Trophoblast cell (in vitro differentiated cells and primary cell): ENCODE measurements at regions not wholly inside any gene's neighbourhood (a gene's known extent, or its start where the extent isn't known, plus 50 kb on each side); places are given as distances from the start of the nearest gene placed in this dataset.

ENCODE experiments used
- DNase-seq, 2 donors: peaks; one replicate each; pipeline ENCODE4 v3.0.0-alpha.2; 2016
- H2AFZ ChIP-seq: 2 replicates; pipeline ENCODE4 v1.6.1; 2013; ENCODE audit warnings: low read length, moderate library complexity, mild to moderate bottlenecking; ENCODE audit not compliant: insufficient read depth, poor library complexity
- H2AK5ac ChIP-seq: 2 replicates; pipeline ENCODE4 v1.6.1; 2013; ENCODE audit warnings: mild to moderate bottlenecking, low read length
- H2BK120ac ChIP-seq: 2 replicates; pipeline ENCODE4 v1.6.1; 2013; ENCODE audit warnings: low read length, mild to moderate bottlenecking, moderate library complexity; ENCODE audit not compliant: insufficient read depth, poor library complexity
- H2BK12ac ChIP-seq: 2 replicates; pipeline ENCODE4 v1.6.1; 2013; ENCODE audit warnings: mild to moderate bottlenecking, low read length, moderate library complexity
- H2BK5ac ChIP-seq: 2 replicates; pipeline ENCODE4 v1.6.1; 2013; ENCODE audit warnings: low read length, low read depth, moderate library complexity, mild to moderate bottlenecking; ENCODE audit not compliant: poor library complexity
- H3K14ac ChIP-seq: 2 replicates; pipeline ENCODE4 v1.6.1; 2013; ENCODE audit warnings: mild to moderate bottlenecking, low read length
- H3K18ac ChIP-seq: 2 replicates; pipeline ENCODE4 v1.6.1; 2013; ENCODE audit warnings: mild to moderate bottlenecking, low read length
- H3K23ac ChIP-seq: 2 replicates; pipeline ENCODE4 v1.6.1; 2013; ENCODE audit warnings: low read length
- H3K27ac ChIP-seq: 2 replicates; pipeline ENCODE4 v1.5.1; 2013; ENCODE audit warnings: low read depth, mild to moderate bottlenecking, inconsistent platforms, low read length, moderate library complexity
- H3K27me3 ChIP-seq: 2 replicates; pipeline ENCODE4 v1.6.1; 2013; ENCODE audit warnings: inconsistent platforms, mild to moderate bottlenecking, low read length, moderate library complexity; ENCODE audit not compliant: insufficient read depth
- H3K36me3 ChIP-seq, 2 experiments: 1 replicate in 1 of 2; 2 replicates in 1 of 2; pipeline ENCODE4 v1.6.1; 2013; ENCODE audit warnings: low read length in 2 of 2, mild to moderate bottlenecking in 2 of 2, moderate library complexity in 1 of 2; ENCODE audit not compliant: insufficient read depth in 2 of 2, control insufficient read depth in 1 of 2
- H3K4ac ChIP-seq: 2 replicates; pipeline ENCODE4 v1.6.1; 2013; ENCODE audit warnings: low read depth, mild to moderate bottlenecking, low read length, moderate library complexity
- H3K4me1 ChIP-seq, 2 experiments: 1 replicate in 1 of 2; 2 replicates in 1 of 2; pipeline ENCODE4 v1.6.1; 2013; ENCODE audit warnings: low read length in 2 of 2, mild to moderate bottlenecking in 2 of 2, moderate library complexity in 1 of 2; ENCODE audit not compliant: insufficient read depth in 2 of 2, control insufficient read depth in 1 of 2
- H3K4me2 ChIP-seq: 2 replicates; pipeline ENCODE4 v1.6.1; 2013; ENCODE audit warnings: inconsistent platforms, mild to moderate bottlenecking, low read length, moderate library complexity
- H3K4me3 ChIP-seq: 2 replicates; pipeline ENCODE4 v1.5.1; 2013; ENCODE audit warnings: mild to moderate bottlenecking, low read depth, low read length, inconsistent platforms
- H3K79me1 ChIP-seq: one replicate; pipeline ENCODE4 v1.6.1; 2013; ENCODE audit warnings: low read length
- H3K79me2 ChIP-seq: 2 replicates; pipeline ENCODE4 v1.6.1; 2013; ENCODE audit warnings: low read length, mild to moderate bottlenecking; ENCODE audit not compliant: control insufficient read depth, insufficient read depth, poor library complexity
- H3K9ac ChIP-seq: 2 replicates; pipeline ENCODE4 v1.6.1; 2013; ENCODE audit warnings: mild to moderate bottlenecking, low read length
- H3K9me3 ChIP-seq: 2 replicates; pipeline ENCODE4 v1.6.1; 2013; ENCODE audit warnings: low read depth, mild to moderate bottlenecking, control low read depth, inconsistent platforms, low read length; ENCODE audit not compliant: insufficient read depth
- H4K12ac ChIP-seq: 2 replicates; pipeline ENCODE4 v1.6.1; 2013; ENCODE audit warnings: low read depth, mild to moderate bottlenecking, low read length, moderate library complexity
- H4K8ac ChIP-seq: 2 replicates; pipeline ENCODE4 v1.6.1; 2013; ENCODE audit warnings: low read depth, mild to moderate bottlenecking, low read length, moderate library complexity
- H4K91ac ChIP-seq: one replicate; pipeline ENCODE4 v1.6.1; 2013; ENCODE audit warnings: low read depth, mild to moderate bottlenecking, low read length, moderate library complexity
- WGBS: extraction: QIAGEN DNeasy Blood & Tissue Kit; methylation state at CpG from one replicate; pipeline ENCODE4 v1.1.7; 2013; ENCODE audit warnings: missing lambda C conversion rate; ENCODE audit not compliant: insufficient read length, insufficient coverage; ENCODE audit errors: extremely low coverage; 5-methylcytosine and 5-hydroxymethylcytosine counted together

GRCh38 chr15:62270216-62270921, 105.3 kb upstream of the C2CD4B start:
- no peak overlapping the region for H2BK120ac ChIP-seq
- H4K12ac ChIP-seq = no peak overlapping the region
- no peak overlapping the region for H3K27ac ChIP-seq
- H3K4me2 ChIP-seq = no peak overlapping the region
- H3K4me3 ChIP-seq = peak overlapping the region; percentile 51
- H2BK12ac ChIP-seq = no peak overlapping the region
- H2AK5ac ChIP-seq = no peak overlapping the region
- H4K91ac ChIP-seq = no peak overlapping the region
- H4K8ac ChIP-seq = no peak overlapping the region
- WGBS = no CpG with 5 or more reads among the region's 10 CpGs
- no peak overlapping the region for H3K14ac ChIP-seq
- H3K9ac ChIP-seq = no peak overlapping the region
- H3K4me1 ChIP-seq = no peaks in the 10 kb centered on the region
- H3K79me2 ChIP-seq = no peaks in the 10 kb centered on the region
- H3K18ac ChIP-seq = no peak overlapping the region
- no peak overlapping the region for H2AFZ ChIP-seq
- no peak overlapping the region for H3K4ac ChIP-seq
- peaks cover 28% of the 10 kb centered on the region for H3K9me3 ChIP-seq
- H3K36me3 ChIP-seq = peaks cover 0 to 2% of the 10 kb centered on the region in 2 experiments
- H2BK5ac ChIP-seq = no peak overlapping the region
- H3K23ac ChIP-seq = no peak overlapping the region
- no peak for DNase-seq
- H3K27me3 ChIP-seq = no peaks in the 10 kb centered on the region
- no peaks in the 10 kb centered on the region for H3K79me1 ChIP-seq

DNA sequence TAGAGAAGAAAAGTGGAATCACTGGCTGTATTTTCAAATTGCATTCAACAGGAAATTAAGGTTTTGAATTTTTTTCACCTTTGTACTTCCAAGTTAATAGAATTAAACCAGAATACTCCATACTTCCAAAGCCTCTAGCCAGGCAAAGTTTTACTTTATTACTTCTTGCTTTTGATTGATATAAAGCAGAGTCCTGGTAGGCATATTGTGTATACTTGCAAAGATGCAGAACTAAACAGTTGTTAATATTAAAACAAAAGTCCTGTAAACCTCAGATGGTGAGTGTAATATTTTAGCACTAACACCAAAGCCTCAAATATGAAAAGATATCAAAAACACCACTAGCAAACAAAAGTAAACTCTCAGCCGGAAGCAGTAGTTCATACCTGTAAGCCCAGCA, 107.2 kb upstream of the C2CD4B start:
- Histone ChIP-seq H3K4me3 (no peak overlapping the region), H3K27ac (no peak overlapping the region), H3K14ac (no peak overlapping the region), H3K4me2 (no peak overlapping the region), H3K4ac (no peak overlapping the region), H2AK5ac (no peak overlapping the region), H4K12ac (no peak overlapping the region), H3K23ac (no peak overlapping the region), H4K8ac (no peak overlapping the region), H3K9ac (no peak overlapping the region), H2BK5ac (no peak overlapping the region), H3K4me1 (no peaks in the 10 kb centered on the region), H3K27me3 (no peaks in the 10 kb centered on the region), H3K79me1 (no peaks in the 10 kb centered on the region), H3K18ac (no peak overlapping the region), H2BK12ac (no peak overlapping the region), H4K91ac (no peak overlapping the region), H2AFZ (no peak overlapping the region), H3K79me2 (no peaks in the 10 kb centered on the region), H2BK120ac (no peak overlapping the region), H3K36me3 (peaks cover 0 to 2% of the 10 kb centered on the region in 2 experiments), H3K9me3 (peaks cover 20% of the 10 kb centered on the region)
- WGBS = no CpG with 5 or more reads among the region's 1 CpG
- no peak for DNase-seq

DNA sequence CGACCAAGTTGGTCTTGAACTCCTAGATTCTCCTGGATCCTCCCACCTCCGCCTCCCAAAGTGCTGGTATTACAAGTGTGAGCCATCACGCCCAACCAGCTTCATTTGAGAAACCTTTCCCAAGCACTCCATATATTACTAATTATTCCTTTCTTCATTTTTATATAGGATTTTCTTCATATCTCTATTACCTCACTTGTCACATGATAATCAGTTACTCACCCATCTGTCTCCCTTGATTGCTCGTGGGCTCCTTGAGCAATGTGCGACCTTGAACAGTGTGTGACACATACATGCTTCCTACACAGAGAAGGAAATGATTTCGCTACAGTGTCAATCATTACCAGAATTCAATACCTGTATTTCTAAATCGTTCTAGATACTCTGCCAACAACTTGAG, 110.7 kb upstream of the C2CD4B start:
- no peaks in the 10 kb centered on the region for H3K36me3 ChIP-seq
- WGBS = no CpG with 5 or more reads among the region's 7 CpGs

DNA sequence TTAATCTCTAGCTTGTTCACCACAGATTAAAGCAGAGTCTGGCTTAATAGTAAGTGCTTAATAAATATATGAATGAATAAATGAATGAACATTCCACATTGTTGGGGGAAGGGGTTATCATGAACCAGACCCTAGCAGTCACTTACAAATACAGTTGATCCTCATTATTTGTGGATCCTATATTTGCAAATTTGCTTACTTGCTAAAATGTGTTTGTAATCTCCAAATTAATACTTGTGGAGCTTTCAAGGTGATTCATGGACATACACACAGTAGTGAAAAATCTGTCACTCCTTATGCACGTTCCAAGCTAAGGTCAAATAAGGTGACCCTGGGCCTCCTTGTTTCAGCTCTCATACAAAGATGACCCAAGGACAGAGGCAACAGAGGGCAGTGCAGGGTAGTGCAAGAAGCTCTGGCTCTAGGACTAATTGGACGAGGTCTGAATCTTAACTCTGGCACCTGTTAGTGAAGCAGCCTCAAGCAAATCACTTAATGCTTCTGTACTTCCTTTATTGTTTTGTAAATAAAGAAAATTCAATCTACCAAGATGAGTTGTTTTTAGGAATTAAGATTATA, 112.8 kb upstream of the C2CD4B start:
- Histone ChIP-seq H3K18ac (no peak overlapping the region), H3K9me3 (no peaks in the 10 kb centered on the region), H3K4me2 (no peak overlapping the region), H3K4me1 (no peaks in the 10 kb centered on the region), H2BK12ac (no peak overlapping the region), H3K27ac (no peak overlapping the region), H3K23ac (no peak overlapping the region), H2AFZ (no peak overlapping the region), H3K14ac (no peak overlapping the region), H4K8ac (no peak overlapping the region), H3K79me2 (no peaks in the 10 kb centered on the region), H2BK5ac (no peak overlapping the region), H4K91ac (no peak overlapping the region), H2AK5ac (no peak overlapping the region), H3K4ac (no peak overlapping the region), H4K12ac (no peak overlapping the region), H3K9ac (no peak overlapping the region), H3K4me3 (no peak overlapping the region), H2BK120ac (no peak overlapping the region), H3K79me1 (no peaks in the 10 kb centered on the region), H3K36me3 (no peaks in the 10 kb centered on the region), H3K27me3 (no peaks in the 10 kb centered on the region)
- no peak for DNase-seq
- no CpG with 5 or more reads among the region's 2 CpGs for WGBS

More for the DNA sequence above, 110.7 kb upstream of the C2CD4B start:
- H4K91ac ChIP-seq = no peak overlapping the region
- H2BK120ac ChIP-seq = no peak overlapping the region
- H3K14ac ChIP-seq = no peak overlapping the region
- no peaks in the 10 kb centered on the region for H3K4me1 ChIP-seq
- H3K79me1 ChIP-seq = no peaks in the 10 kb centered on the region
- no peak overlapping the region for H2AK5ac ChIP-seq
- DNase-seq = no peak
- H4K8ac ChIP-seq = no peak overlapping the region
- no peak overlapping the region for H3K4me2 ChIP-seq
- H4K12ac ChIP-seq = no peak overlapping the region
- H3K4me3 ChIP-seq = no peak overlapping the region
- H3K18ac ChIP-seq = no peak overlapping the region
- no peaks in the 10 kb centered on the region for H3K79me2 ChIP-seq
- H2AFZ ChIP-seq = no peak overlapping the region
- H3K9ac ChIP-seq = no peak overlapping the region
- H2BK5ac ChIP-seq = no peak overlapping the region
- H3K23ac ChIP-seq = no peak overlapping the region
- no peak overlapping the region for H3K4ac ChIP-seq
- H3K9me3 ChIP-seq = no peaks in the 10 kb centered on the region
- no peak overlapping the region for H3K27ac ChIP-seq
- no peak overlapping the region for H2BK12ac ChIP-seq
- H3K27me3 ChIP-seq = no peaks in the 10 kb centered on the region
